ENCODE measurements at regions not wholly inside any gene's neighbourhood (a gene's known extent, or its start where the extent isn't known, plus 50 kb on each side); places are given as distances from the start of the nearest gene placed in this dataset.

DNA sequence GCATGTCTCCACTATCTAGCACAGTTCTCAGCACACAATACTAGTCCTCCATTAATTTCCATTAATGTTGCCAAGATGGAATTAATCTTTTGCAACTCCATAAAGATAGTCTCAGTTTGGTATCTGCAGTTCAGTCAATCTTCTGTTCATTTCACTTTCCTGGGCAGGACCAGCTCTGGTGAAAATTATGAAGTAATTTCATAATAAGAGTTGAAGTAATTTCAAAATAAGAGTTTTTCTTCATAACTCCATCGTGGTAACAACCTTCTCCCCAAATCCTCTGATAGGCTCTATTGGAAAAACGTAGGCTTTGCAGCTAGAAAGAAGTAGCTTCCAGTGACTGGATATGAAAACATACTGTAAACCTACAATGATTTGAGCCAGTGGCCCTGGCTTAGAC lies 618.2 kb downstream of the TYW1 start:
- no peak for TF ChIP-seq EZH2 (IDR thresholded peaks at IDR 0.05; ENCODE audit: insufficient read depth, poor library complexity, severe bottlenecking)
- no peak for TF ChIP-seq EZH2phosphoT487 (IDR thresholded peaks at IDR 0.05; ENCODE audit: insufficient read depth, low read depth)

All from GM23248 (cell line).